Gastrocnemius medialis (tissue), 4 donors: ENCODE measurements at regions not wholly inside any gene's neighbourhood (a gene's known extent, or its start where the extent isn't known, plus 50 kb on each side); places are given as distances from the start of the nearest gene placed in this dataset.

Experiments
- ATAC-seq, 2 donors: fragments of 150-250 bp; one replicate each; pipeline ENCODE4 v1.9.1; 2016
- DNase-seq, 2 donors: peaks; one replicate each; pipeline ENCODE4 v3.0.0-alpha.2; 2019
- H3K27ac ChIP-seq, 4 donors: fragments of 200-600 bp; sonication (generic); 1 replicate in 1 of 4; 2 replicates in 3 of 4; pipeline ENCODE4 v1.5.1; 2016 to 2018; ENCODE audit warnings: mild to moderate bottlenecking in 2 of 4, moderate library complexity in 1 of 4
- H3K27me3 ChIP-seq, 3 donors: fragments of 200-600 bp; sonication (generic) in 2 of 3; 1 replicate in 1 of 3; 2 replicates in 2 of 3; pipeline versions ENCODE4 v1.5.1 to v1.6.0; 2016 to 2019; ENCODE audit warnings: mild to moderate bottlenecking in 1 of 3, moderate library complexity in 1 of 3
- H3K36me3 ChIP-seq, 2 donors: fragments of 200-600 bp; sonication (generic) in 1 of 2; one replicate each; pipeline ENCODE4 v1.5.1; 2017 to 2018
- H3K4me1 ChIP-seq, 2 donors: fragments of 200-600 bp; sonication (generic) in 1 of 2; one replicate each; pipeline ENCODE4 v1.5.1; 2016 to 2017; ENCODE audit warnings: mild to moderate bottlenecking in 2 of 2
- H3K4me3 ChIP-seq, 4 donors: fragments of 200-600 bp; sonication (generic) in 3 of 4; 1 replicate in 1 of 4; 2 replicates in 3 of 4; pipeline ENCODE4 v1.5.1; 2016 to 2019; ENCODE audit warnings: mild to moderate bottlenecking in 2 of 4
- H3K9me3 ChIP-seq, 3 donors: fragments of 200-600 bp; sonication (generic) in 2 of 3; 1 replicate in 1 of 3; 2 replicates in 2 of 3; pipeline ENCODE4 v1.5.1; 2016 to 2019
- CTCF ChIP-seq, 5 experiments: fragments of 450-650 bp in 3 of 5; fragments of 200-600 bp in 2 of 5; sonication (generic) in 2 of 5; IDR thresholded peaks in 4 of 5; conservative IDR thresholded peaks in 1 of 5; 1 replicate in 4 of 5; 2 replicates in 1 of 5; pipeline ENCODE4 v1.5.1; 2016 to 2019; ENCODE audit warnings: antibody characterized with exemption in 5 of 5, mild to moderate bottlenecking in 3 of 5, moderate library complexity in 3 of 5
- POLR2A ChIP-seq, 2 donors: fragments of 450-650 bp; IDR thresholded peaks; one replicate each; pipeline ENCODE4 v1.6.1; 2017; ENCODE audit warnings: antibody characterized with exemption in 2 of 2, mild to moderate bottlenecking in 2 of 2, moderate library complexity in 2 of 2
- in situ Hi-C, 4 donors: fragments of 200-750 bp; cut with MboI; loops; one replicate each; pipeline versions ENCODE4 v1.15.0 to v1.8.0; 2017; ENCODE audit warnings: low sequenced_read_pairs in 4 of 4
- intact Hi-C: fragments of 100-400 bp; cut with DNase I; formaldehyde crosslinking; loops from one replicate; pipeline ENCODE4 v1.15.1; 2023; ENCODE audit warnings: low total_unique reads

- in situ Hi-C loops (no loop called here), intact Hi-C loops (no loop called here)
- Histone ChIP-seq H3K9me3 (no peaks in the 10 kb centered on the region), H3K27ac (no peak overlapping the region), H3K36me3 (no peaks in the 10 kb centered on the region), H3K4me3 (no peak overlapping the region), H3K27me3 (no peaks in the 10 kb centered on the region), H3K4me1 (no peaks in the 10 kb centered on the region)
- ATAC-seq (no peak), DNase-seq (no peak)
- TF ChIP-seq CTCF (IDR thresholded peaks at IDR 0.05 in 4 of 5, conservative IDR thresholded peaks at IDR 0.05 in 1 of 5) = no peak
- TF ChIP-seq POLR2A (IDR thresholded peaks at IDR 0.05) = no peak
Measured at GRCh38 chr6:169943241-169944060, 192.0 kb downstream of the ERMARD start.

- Histone ChIP-seq H3K36me3 (no peaks in the 10 kb centered on the region), H3K27me3 (no peaks in the 10 kb centered on the region), H3K4me1 (no peaks in the 10 kb centered on the region), H3K27ac (no peak overlapping the region), H3K4me3 (no peak overlapping the region), H3K9me3 (no peaks in the 10 kb centered on the region)
- ATAC-seq = no peak
- TF ChIP-seq POLR2A (IDR thresholded peaks at IDR 0.05) (no peak), CTCF (IDR thresholded peaks at IDR 0.05 in 4 of 5, conservative IDR thresholded peaks at IDR 0.05 in 1 of 5) (no peak)
- DNase-seq = no peak
- intact Hi-C loops (no loop called here), in situ Hi-C loops (no loop called here)
Measured at GRCh38 chr6:169942173-169942572, 190.8 kb downstream of the ERMARD start.

GRCh38 chr6:169940481-169941271 lies 189.3 kb downstream of the ERMARD start:
- H3K9me3 ChIP-seq = no peaks in the 10 kb centered on the region
- H3K27ac ChIP-seq = no peak overlapping the region
- no peaks in the 10 kb centered on the region for H3K27me3 ChIP-seq
- TF ChIP-seq POLR2A (IDR thresholded peaks at IDR 0.05) (no peak), CTCF (IDR thresholded peaks at IDR 0.05 in 4 of 5, conservative IDR thresholded peaks at IDR 0.05 in 1 of 5) (no peak)
- intact Hi-C loops = no loop called here
- in situ Hi-C loops = no loop called here
- no peak for DNase-seq
- H3K4me1 ChIP-seq = no peaks in the 10 kb centered on the region
- no peak overlapping the region for H3K4me3 ChIP-seq
- no peaks in the 10 kb centered on the region for H3K36me3 ChIP-seq
- ATAC-seq = no peak

GRCh38 chr6:169939554-169940164 lies 188.2 kb downstream of the ERMARD start:
- TF ChIP-seq POLR2A (IDR thresholded peaks at IDR 0.05) (no peak), CTCF (IDR thresholded peaks at IDR 0.05 in 4 of 5, conservative IDR thresholded peaks at IDR 0.05 in 1 of 5) (no peak)
- Histone ChIP-seq H3K9me3 (no peaks in the 10 kb centered on the region), H3K27ac (no peak overlapping the region), H3K36me3 (no peaks in the 10 kb centered on the region), H3K4me1 (peaks cover under 1% of the 10 kb centered on the region in 2 donors), H3K4me3 (no peak overlapping the region), H3K27me3 (no peaks in the 10 kb centered on the region)
- ATAC-seq = no peak
- in situ Hi-C loops = no loop called here
- no peak for DNase-seq
- intact Hi-C loops = no loop called here
